Mucosa of descending colon (tissue), 3 donors: ENCODE measurements at regions not wholly inside any gene's neighbourhood (a gene's known extent, or its start where the extent isn't known, plus 50 kb on each side); places are given as distances from the start of the nearest gene placed in this dataset.

Experiments
- ATAC-seq: fragments of 200-7000 bp; cut with Tn5 transposase; one replicate; pipeline ENCODE4 v1.9.1; 2020; ENCODE audit warnings: mild to moderate bottlenecking, moderate library complexity
- DNase-seq, 3 donors: peaks; one replicate each; pipeline ENCODE4 v3.0.0-alpha.2; 2020
- H3K36me3 ChIP-seq: fragments of 200-600 bp; one replicate; pipeline ENCODE4 v1.8.0; 2021; ENCODE audit warnings: low read depth, mild to moderate bottlenecking
- H3K4me1 ChIP-seq: fragments of 200-600 bp; one replicate; pipeline ENCODE4 v1.8.0; 2021; ENCODE audit warnings: low read depth, mild to moderate bottlenecking
- H3K4me3 ChIP-seq: fragments of 200-600 bp; one replicate; pipeline ENCODE4 v1.8.0; 2021; ENCODE audit warnings: mild to moderate bottlenecking
- H3K9me3 ChIP-seq: fragments of 200-600 bp; one replicate; pipeline ENCODE4 v1.8.0; 2021; ENCODE audit warnings: mild to moderate bottlenecking
- CTCF ChIP-seq: fragments of 200-600 bp; IDR thresholded peaks from one replicate; pipeline ENCODE4 v1.8.0; 2022; ENCODE audit warnings: antibody characterized with exemption, mild to moderate bottlenecking
- intact Hi-C, 2 donors: fragments of 100-400 bp; cut with DNase I in 1 of 2; cut with micrococcal nuclease in 1 of 2; formaldehyde crosslinking; loops; one replicate each; pipeline versions ENCODE4 v1.11.0 to v1.11.1; 2022; cut with DNase I, micrococcal nuclease
- donor health status: DM: no; HTN: no; CAD: no; lungs with moderate emphysema.
- donor health status: DM: no; HTN: no; CAD: no.
- donor health status: DM: no; HTN: yes; CAD: no.

GRCh38 chr12:4223273-4223845 lies 50.2 kb upstream of the CCND2 start:
- H3K4me3 ChIP-seq: no peak overlapping the region
- intact Hi-C loops: no loop called here
- ATAC-seq: no peak
- TF ChIP-seq CTCF: no peak
- H3K36me3 ChIP-seq: no peaks in the 10 kb centered on the region
- H3K4me1 ChIP-seq: no peaks in the 10 kb centered on the region
- no peak for DNase-seq
- no peaks in the 10 kb centered on the region for H3K9me3 ChIP-seq

- Histone ChIP-seq H3K9me3 (no peaks in the 10 kb centered on the region), H3K4me3 (no peak overlapping the region), H3K4me1 (no peaks in the 10 kb centered on the region), H3K36me3 (no peaks in the 10 kb centered on the region)
- no peak for TF ChIP-seq CTCF
- intact Hi-C loops: no loop called here
- ATAC-seq (no peak), DNase-seq (no peak)
Observed at GRCh38 chr12:4221258-4221620, 52.3 kb upstream of the CCND2 start.

DNA sequence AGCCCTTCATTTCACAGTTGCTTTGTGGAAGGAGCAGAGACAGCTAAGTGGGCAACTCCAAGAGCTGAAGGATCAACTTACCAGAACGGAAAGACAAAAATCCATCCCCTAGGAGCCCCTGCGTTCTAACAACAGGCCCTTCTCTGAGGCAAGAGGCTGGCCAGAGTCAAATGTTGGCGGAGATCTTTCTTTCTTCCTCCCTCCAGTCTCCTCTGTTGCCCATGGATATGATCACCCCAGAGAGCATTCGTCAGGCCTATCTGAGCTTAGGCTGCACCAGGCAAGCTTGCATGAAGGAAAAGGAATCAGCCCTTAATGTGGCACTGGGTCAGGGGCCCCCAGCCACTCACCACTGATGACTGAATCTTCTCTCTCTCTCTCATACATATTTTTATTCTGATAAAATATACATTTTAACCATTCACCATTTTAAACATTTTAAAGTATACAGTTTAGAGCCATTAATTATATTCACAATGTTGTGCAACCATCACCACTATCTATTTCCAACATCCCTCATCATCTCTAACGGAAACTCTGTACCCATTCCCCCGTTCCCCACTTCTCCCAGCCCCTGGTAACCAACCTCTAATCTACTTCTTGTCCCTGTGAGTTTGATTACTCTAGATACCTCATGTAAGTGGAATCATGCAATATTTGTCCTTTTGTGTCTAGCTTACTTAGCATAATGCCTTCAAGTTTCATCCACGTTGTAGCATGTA lies 52.9 kb upstream of the CCND2 start:
- ATAC-seq: no peak

DNA sequence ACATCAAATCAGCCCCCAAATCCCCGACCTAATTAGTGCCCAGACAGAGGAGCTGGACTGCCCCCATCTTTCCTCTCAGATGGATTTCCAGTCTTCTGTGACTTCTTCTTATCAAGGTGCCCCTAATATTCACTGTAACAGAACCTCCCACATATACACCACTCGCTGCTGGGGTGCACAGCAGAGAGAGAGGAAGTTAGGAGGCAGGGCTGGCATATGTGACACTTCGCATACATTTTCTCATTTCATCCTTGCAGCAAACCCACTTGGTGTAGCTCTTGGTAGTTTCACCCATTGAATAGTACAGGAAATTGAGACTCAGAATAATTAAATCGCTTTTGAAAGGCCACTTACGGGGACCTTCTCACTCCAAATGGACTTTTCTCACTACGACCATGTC lies 56.5 kb upstream of the CCND2 start:
- ATAC-seq: no peak
- H3K4me1 ChIP-seq: no peaks in the 10 kb centered on the region
- no peak for TF ChIP-seq CTCF

More for the DNA sequence above, 52.9 kb upstream of the CCND2 start:
- no peaks in the 10 kb centered on the region for H3K9me3 ChIP-seq
- DNase-seq: no peak
- H3K4me1 ChIP-seq: no peaks in the 10 kb centered on the region
- intact Hi-C loops: no loop called here
- no peaks in the 10 kb centered on the region for H3K36me3 ChIP-seq
- TF ChIP-seq CTCF: no peak
- no peak overlapping the region for H3K4me3 ChIP-seq

DNA sequence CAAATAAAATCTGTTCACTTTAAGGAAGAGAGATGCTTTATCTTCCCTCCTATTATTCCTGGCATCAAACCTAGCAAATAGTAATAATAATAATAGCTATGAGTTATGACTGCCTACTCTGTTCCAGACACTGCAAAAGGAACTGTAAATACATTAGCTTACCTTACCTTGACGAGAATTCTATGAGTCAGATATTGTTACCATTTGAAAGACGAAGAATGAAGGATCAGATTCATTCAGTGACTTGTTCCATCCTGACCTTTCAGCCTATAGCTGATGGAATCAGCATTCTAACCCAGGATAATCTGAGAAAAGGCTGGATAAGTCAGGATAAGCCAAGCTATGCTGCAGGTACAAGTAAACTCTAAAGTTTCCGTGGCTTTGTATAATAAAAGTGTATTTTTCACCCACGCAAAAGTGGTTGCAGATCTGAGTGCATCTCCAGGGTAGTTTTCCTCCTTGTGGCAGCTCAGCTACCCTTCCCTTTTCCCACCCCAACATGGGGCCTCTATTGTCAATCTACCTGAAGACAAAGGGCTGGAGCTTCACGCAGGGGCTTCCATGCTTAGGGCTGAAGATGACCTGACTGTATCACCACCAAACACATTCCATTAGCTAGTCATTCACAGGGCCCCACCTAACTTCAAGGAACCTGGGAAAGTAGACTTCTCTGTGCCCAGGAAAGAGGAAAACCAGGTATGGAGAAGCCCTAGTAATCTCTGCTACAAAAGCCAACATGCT lies 57.2 kb upstream of the CCND2 start:
- intact Hi-C loops: no loop called here
- no peak overlapping the region for H3K4me3 ChIP-seq
- no peak for TF ChIP-seq CTCF
- no peaks in the 10 kb centered on the region for H3K4me1 ChIP-seq
- no peaks in the 10 kb centered on the region for H3K9me3 ChIP-seq
- ATAC-seq (no peak), DNase-seq (no peak)
- H3K36me3 ChIP-seq: no peaks in the 10 kb centered on the region

More for the DNA sequence above, 56.5 kb upstream of the CCND2 start:
- no peak for DNase-seq
- intact Hi-C loops: no loop called here
- Histone ChIP-seq H3K4me3 (no peak overlapping the region), H3K36me3 (no peaks in the 10 kb centered on the region), H3K9me3 (no peaks in the 10 kb centered on the region)
